K562 (cell line): ENCODE measurements at regions not wholly inside any gene's neighbourhood (a gene's known extent, or its start where the extent isn't known, plus 50 kb on each side); places are given as distances from the start of the nearest gene placed in this dataset.

Experiments used
- ADNP ChIP-seq: fragments of 200-800 bp; sonication (Bioruptor generic); IDR thresholded peaks from 2 replicates; pipeline ENCODE4 v1.6.1; 2016; ENCODE audit warnings: missing genetic modification characterization, missing compliant biosample characterization
- CCAR2 ChIP-seq: fragments of 200-400 bp; formaldehyde crosslinking; IDR thresholded peaks from 2 replicates; pipeline ENCODE4 v1.6.1; 2017; ENCODE audit warnings: mild to moderate bottlenecking, low read depth, low read length
- CHD7 ChIP-seq: fragments of 200-600 bp; sonication (generic); IDR thresholded peaks from one replicate; pipeline ENCODE4 v1.6.1; 2012; ENCODE audit warnings: mild to moderate bottlenecking, low read depth, low read length, inconsistent platforms
- FOXJ3 ChIP-seq: sonication (generic); formaldehyde crosslinking; IDR thresholded peaks from 2 replicates; pipeline ENCODE4 v1.4.0; 2020; ENCODE audit warnings: mild to moderate bottlenecking, missing genetic modification reagents
- HSF4 ChIP-seq: fragments of 250-450 bp; sonication (Bioruptor Pico); IDR thresholded peaks from 2 replicates; pipeline ENCODE4 v2.1.2; 2022; ENCODE audit warnings: mild to moderate bottlenecking, moderate library complexity, borderline replicate concordance
- MEF2A ChIP-seq: IDR thresholded peaks from 2 replicates; pipeline ENCODE4 v1.6.1; 2011; ENCODE audit warnings: low read depth, mild to moderate bottlenecking, low read length, moderate library complexity; ENCODE audit not compliant: control insufficient read depth
- RAD51 ChIP-seq: fragments of 450-650 bp; IDR thresholded peaks from 2 replicates; pipeline ENCODE4 v1.7.1; 2016; ENCODE audit warnings: low read depth, mild to moderate bottlenecking, borderline replicate concordance
- SAFB ChIP-seq: fragments of 200-400 bp; formaldehyde crosslinking; IDR thresholded peaks from 2 replicates; pipeline ENCODE4 v1.6.1; 2017; ENCODE audit warnings: low read depth, low read length, borderline replicate concordance
- SMC3 ChIP-seq: conservative IDR thresholded peaks from 2 replicates; pipeline ENCODE4 v1.6.1; 2011; ENCODE audit warnings: low read depth, low read length, improper control_type of control experiment; ENCODE audit not compliant: insufficient read depth
- THRA ChIP-seq: fragments of 450-650 bp; IDR thresholded peaks from 2 replicates; pipeline ENCODE4 v1.6.1; 2017; ENCODE audit warnings: mild to moderate bottlenecking, moderate library complexity
- ZFPM2 ChIP-seq: fragments of 250-450 bp; sonication (Bioruptor Pico); IDR thresholded peaks from 2 replicates; pipeline ENCODE4 v1.5.1; 2022; ENCODE audit warnings: mild to moderate bottlenecking
- ZKSCAN3 ChIP-seq: fragments of 250-450 bp; sonication (Bioruptor Pico); IDR thresholded peaks from 2 replicates; pipeline ENCODE4 v1.4.0; 2020
- ZNF121 ChIP-seq: sonication (generic); formaldehyde crosslinking; conservative IDR thresholded peaks from 2 replicates; pipeline ENCODE4 v1.8.0; 2022; ENCODE audit warnings: missing genetic modification reagents
- ZNF551 ChIP-seq: fragments of 250-450 bp; sonication (Bioruptor Pico); IDR thresholded peaks from 2 replicates; pipeline ENCODE4 v1.5.0; 2021; ENCODE audit warnings: mild to moderate bottlenecking, moderate library complexity
- TF ChIP-seq, protein P1 (sequence below), 3 experiments: fragments of 200-800 bp in 1 of 3; sonication (Bioruptor generic) in 1 of 3; sonication (generic) in 1 of 3; formaldehyde crosslinking in 1 of 3; IDR thresholded peaks; 2 replicates each; pipeline versions ENCODE4 v1.6.1 to v1.8.0; 2016 to 2022; ENCODE audit warnings: mild to moderate bottlenecking in 2 of 3, missing compliant biosample characterization in 2 of 3, missing genetic modification characterization in 2 of 3, missing genetic modification reagents in 1 of 3

GRCh38 chr7:136245327-136246004 lies 268.3 kb upstream of the MTPN start (continued):
- TF ChIP-seq CHD7 (no peak), RAD51 (no peak), ZNF121 (CRISPR knock-in tag) (no peak), THRA (no peak), ADNP (tag) (peak; percentile 38; the same call in 1 of the 2 replicates), FOXJ3 (CRISPR knock-in tag) (no peak), SAFB (no peak), MEF2A (no peak), ZNF551 (no peak), ZKSCAN3 (CRISPR knock-in tag) (no peak), ZFPM2 (0 out of 2 replicates have a peak, but pooled peaks have one; percentile 44), SMC3 (no peak), HSF4 (no peak), CCAR2 (no peak)
- TF ChIP-seq, protein P1, sequence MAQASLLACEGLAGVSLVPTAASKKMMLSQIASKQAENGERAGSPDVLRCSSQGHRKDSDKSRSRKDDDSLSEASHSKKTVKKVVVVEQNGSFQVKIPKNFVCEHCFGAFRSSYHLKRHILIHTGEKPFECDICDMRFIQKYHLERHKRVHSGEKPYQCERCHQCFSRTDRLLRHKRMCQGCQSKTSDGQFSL (CRISPR knock-in tag; IDR thresholded peaks at IDR 0.05): no peak
- TF ChIP-seq, protein P1 (tag; IDR thresholded peaks at IDR 0.05): no peak; a peak in 1 of 4 replicates
